ENCODE measurements at regions not wholly inside any gene's neighbourhood (a gene's known extent, or its start where the extent isn't known, plus 50 kb on each side); places are given as distances from the start of the nearest gene placed in this dataset.

DNA sequence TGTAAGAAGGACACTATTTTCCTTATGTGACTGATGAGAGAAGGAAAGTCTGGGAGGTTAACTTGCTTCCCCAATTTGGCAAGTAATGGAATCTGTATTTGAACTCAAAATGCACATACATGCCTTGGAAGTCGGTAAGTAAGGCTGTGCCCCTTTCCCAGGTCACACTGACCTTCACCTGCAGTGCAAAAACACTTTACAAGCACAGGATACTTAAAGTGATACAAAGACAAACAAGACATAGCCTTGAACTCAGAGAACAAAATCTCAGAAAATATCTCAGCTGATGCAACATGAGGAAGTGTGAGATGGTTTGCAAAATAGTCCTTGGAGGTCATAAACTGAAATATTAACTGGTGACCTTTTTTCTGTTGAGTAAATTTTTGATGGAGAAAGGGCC, 251.1 kb downstream of the RAB38 start:
- H3K9me2 ChIP-seq (replicated peaks; ENCODE audit: insufficient read depth, low read length) = no peaks in the 10 kb centered on the region
- H2AFZ ChIP-seq (ENCODE audit: low read length) = no peak overlapping the region
- no peaks in the 10 kb centered on the region for H3K79me2 ChIP-seq (ENCODE audit: low read length)
- H3K4me1 ChIP-seq (ENCODE audit: low read length) = no peaks in the 10 kb centered on the region; the same call in 1 of the 2 replicates
- no peaks in the 10 kb centered on the region for H3K27me3 ChIP-seq (ENCODE audit: low read length)
- H3K4me3 ChIP-seq (ENCODE audit: low read length) = no peak overlapping the region
- H3K27ac ChIP-seq (ENCODE audit: low read length) = no peak overlapping the region
- DNase-seq = no peak
- H3K36me3 ChIP-seq (ENCODE audit: insufficient read depth, low read length) = no peaks in the 10 kb centered on the region
- H3K4me2 ChIP-seq (ENCODE audit: low read depth, low read length, poor library complexity, severe bottlenecking) = no peak overlapping the region
- H3K9ac ChIP-seq (ENCODE audit: low read length) = no peak overlapping the region
- no peaks in the 10 kb centered on the region for H4K20me1 ChIP-seq (ENCODE audit: insufficient read depth, low read depth, low read length)
- H3K9me3 ChIP-seq (ENCODE audit: low read length) = no peaks in the 10 kb centered on the region

DNA sequence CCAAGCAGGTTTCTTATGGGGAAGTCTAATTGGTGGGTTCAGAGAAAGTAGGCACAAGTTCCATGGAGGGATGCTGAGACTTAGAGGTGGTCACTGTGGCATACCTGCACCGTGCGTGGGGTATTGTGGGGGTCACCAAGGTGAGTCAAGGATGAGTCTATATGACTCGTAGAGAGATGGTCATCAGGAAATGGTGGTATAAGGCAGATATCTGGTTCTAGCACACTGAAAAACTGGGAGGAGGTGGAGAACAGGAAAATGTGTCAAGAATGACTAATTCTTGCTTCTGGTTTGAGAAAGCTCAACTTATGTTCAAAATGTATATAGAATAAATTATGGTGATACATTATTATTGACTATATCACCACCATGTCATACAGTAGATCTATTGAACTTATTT, 258.1 kb downstream of the RAB38 start:
- Histone ChIP-seq H3K9me3 (ENCODE audit: low read length) (no peaks in the 10 kb centered on the region), H3K9ac (ENCODE audit: low read length) (no peak overlapping the region), H3K9me2 (replicated peaks; ENCODE audit: insufficient read depth, low read length) (no peaks in the 10 kb centered on the region), H3K4me2 (ENCODE audit: low read depth, low read length, poor library complexity, severe bottlenecking) (no peak overlapping the region), H3K79me2 (ENCODE audit: low read length) (no peaks in the 10 kb centered on the region), H2AFZ (ENCODE audit: low read length) (no peak overlapping the region), H3K36me3 (ENCODE audit: insufficient read depth, low read length) (no peaks in the 10 kb centered on the region), H3K4me3 (ENCODE audit: low read length) (no peak overlapping the region), H3K27me3 (ENCODE audit: low read length) (no peaks in the 10 kb centered on the region), H4K20me1 (ENCODE audit: insufficient read depth, low read depth, low read length) (no peaks in the 10 kb centered on the region), H3K4me1 (ENCODE audit: low read length) (no peaks in the 10 kb centered on the region), H3K27ac (ENCODE audit: low read length) (no peak overlapping the region)
- DNase-seq = no peak

DNA sequence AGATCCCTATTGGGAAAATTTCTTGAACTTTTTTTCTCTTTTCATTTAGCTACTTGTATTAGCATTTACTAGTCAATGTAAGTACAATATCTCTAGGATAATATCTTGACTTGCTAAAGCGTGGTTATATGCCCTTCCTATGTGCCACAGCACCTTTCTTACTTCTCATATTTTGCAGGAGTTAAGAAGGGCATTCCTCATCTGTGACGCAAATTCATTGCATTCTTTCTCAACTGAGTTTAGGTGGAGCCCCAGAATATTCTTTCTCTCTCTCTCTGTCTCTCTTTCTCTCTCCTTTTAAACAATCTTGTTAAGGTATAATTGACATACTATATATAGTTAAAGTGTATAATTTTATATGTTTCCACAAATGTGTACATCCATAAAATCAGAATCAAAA, 266.1 kb downstream of the RAB38 start:
- Histone ChIP-seq H3K27ac (ENCODE audit: low read length) (no peak overlapping the region), H3K4me3 (ENCODE audit: low read length) (no peak overlapping the region), H3K9me2 (replicated peaks; ENCODE audit: insufficient read depth, low read length) (no peaks in the 10 kb centered on the region), H3K79me2 (ENCODE audit: low read length) (no peaks in the 10 kb centered on the region), H3K27me3 (ENCODE audit: low read length) (no peaks in the 10 kb centered on the region), H3K36me3 (ENCODE audit: insufficient read depth, low read length) (no peaks in the 10 kb centered on the region), H3K9me3 (ENCODE audit: low read length) (no peaks in the 10 kb centered on the region), H3K9ac (ENCODE audit: low read length) (no peak overlapping the region), H3K4me1 (ENCODE audit: low read length) (no peaks in the 10 kb centered on the region), H4K20me1 (ENCODE audit: insufficient read depth, low read depth, low read length) (no peaks in the 10 kb centered on the region), H3K4me2 (ENCODE audit: low read depth, low read length, poor library complexity, severe bottlenecking) (no peak overlapping the region), H2AFZ (ENCODE audit: low read length) (no peak overlapping the region)
- no peak for DNase-seq

DNA sequence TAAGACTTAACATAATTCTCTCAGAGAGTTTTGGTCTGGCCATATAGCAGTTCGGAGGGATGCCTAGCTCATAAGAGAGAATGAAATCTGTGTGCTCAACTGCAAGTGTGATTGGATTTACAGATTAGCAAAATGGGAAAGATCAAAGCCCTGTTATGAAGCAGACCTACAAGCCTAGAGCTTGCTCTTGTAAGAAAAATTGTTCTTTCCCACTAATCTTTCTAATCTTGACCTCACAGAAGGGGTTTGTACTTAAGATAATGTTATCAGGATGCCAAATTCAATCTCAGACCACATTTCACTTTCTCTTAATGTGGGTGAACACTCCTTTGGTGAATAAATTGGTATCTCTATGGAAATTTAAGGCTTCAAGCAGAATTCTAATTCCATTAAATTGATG, 267.2 kb downstream of the RAB38 start:
- Histone ChIP-seq H3K9me2 (replicated peaks; ENCODE audit: insufficient read depth, low read length) (no peaks in the 10 kb centered on the region), H3K4me2 (ENCODE audit: low read depth, low read length, poor library complexity, severe bottlenecking) (no peak overlapping the region), H3K4me1 (ENCODE audit: low read length) (no peaks in the 10 kb centered on the region), H3K9ac (ENCODE audit: low read length) (no peak overlapping the region), H3K27me3 (ENCODE audit: low read length) (no peaks in the 10 kb centered on the region), H4K20me1 (ENCODE audit: insufficient read depth, low read depth, low read length) (no peaks in the 10 kb centered on the region), H3K27ac (ENCODE audit: low read length) (no peak overlapping the region), H3K9me3 (ENCODE audit: low read length) (no peaks in the 10 kb centered on the region), H3K4me3 (ENCODE audit: low read length) (no peak overlapping the region), H2AFZ (ENCODE audit: low read length) (no peak overlapping the region), H3K36me3 (ENCODE audit: insufficient read depth, low read length) (no peaks in the 10 kb centered on the region), H3K79me2 (ENCODE audit: low read length) (no peaks in the 10 kb centered on the region)
- no peak for DNase-seq

DNA sequence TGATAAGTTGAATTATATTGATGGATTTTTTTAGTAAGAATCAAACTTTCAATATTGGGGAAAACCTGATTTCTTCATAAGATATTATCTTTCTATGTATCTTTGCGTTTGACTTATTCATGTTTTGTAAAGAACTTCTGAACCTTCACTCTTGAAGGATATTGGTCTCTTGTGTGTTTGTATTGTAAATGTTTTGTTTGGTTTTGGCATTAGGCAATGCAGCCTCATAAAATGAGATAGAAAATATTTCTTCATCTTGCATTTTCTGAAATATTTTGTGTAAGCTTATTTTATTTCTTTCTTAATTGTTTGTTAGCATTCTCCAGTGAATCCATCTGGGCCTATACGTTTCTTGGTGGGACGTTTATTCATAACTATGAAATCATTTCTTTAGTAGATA, 271.9 kb downstream of the RAB38 start:
- no peaks in the 10 kb centered on the region for H3K79me2 ChIP-seq (ENCODE audit: low read length)
- H3K27me3 ChIP-seq (ENCODE audit: low read length) = no peaks in the 10 kb centered on the region
- no peaks in the 10 kb centered on the region for H3K4me1 ChIP-seq (ENCODE audit: low read length)
- H4K20me1 ChIP-seq (ENCODE audit: insufficient read depth, low read depth, low read length) = no peaks in the 10 kb centered on the region
- DNase-seq = no peak
- no peaks in the 10 kb centered on the region for H3K36me3 ChIP-seq (ENCODE audit: insufficient read depth, low read length)
- H3K9ac ChIP-seq (ENCODE audit: low read length) = no peak overlapping the region
- no peak overlapping the region for H3K4me2 ChIP-seq (ENCODE audit: low read depth, low read length, poor library complexity, severe bottlenecking)
- no peaks in the 10 kb centered on the region for H3K9me3 ChIP-seq (ENCODE audit: low read length)
- H3K27ac ChIP-seq (ENCODE audit: low read length) = no peak overlapping the region
- no peak overlapping the region for H2AFZ ChIP-seq (ENCODE audit: low read length)
- no peak overlapping the region for H3K4me3 ChIP-seq (ENCODE audit: low read length)
- H3K9me2 ChIP-seq (replicated peaks; ENCODE audit: insufficient read depth, low read length) = no peaks in the 10 kb centered on the region

DNA sequence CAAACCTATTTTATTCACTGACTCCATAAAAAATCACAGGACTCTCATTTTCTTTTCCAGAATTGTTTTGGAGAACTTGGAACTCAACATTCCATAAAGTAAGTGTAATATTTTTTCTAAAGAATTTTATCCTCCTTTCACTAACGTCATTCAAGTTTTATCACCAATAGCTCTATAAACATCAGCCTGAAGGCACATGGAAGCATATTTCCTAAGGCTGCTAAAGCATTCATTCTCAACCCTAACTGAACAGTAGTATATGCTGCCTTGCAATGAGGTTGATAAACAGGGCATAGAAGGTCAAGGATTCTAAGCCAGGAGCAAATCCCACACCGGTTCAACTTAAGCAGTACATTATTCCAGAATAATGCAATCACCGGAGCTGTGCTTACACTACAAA, 273.9 kb downstream of the RAB38 start:
- H3K4me3 ChIP-seq (ENCODE audit: low read length) = no peak overlapping the region
- no peaks in the 10 kb centered on the region for H3K36me3 ChIP-seq (ENCODE audit: insufficient read depth, low read length)
- 0 out of 2 replicates have a peak, but pooled peaks cover 2% of the 10 kb centered on the region for H3K27me3 ChIP-seq (ENCODE audit: low read length)
- no peak overlapping the region for H2AFZ ChIP-seq (ENCODE audit: low read length)
- no peak for DNase-seq
- no peaks in the 10 kb centered on the region for H3K79me2 ChIP-seq (ENCODE audit: low read length)
- no peaks in the 10 kb centered on the region for H3K9me2 ChIP-seq (replicated peaks; ENCODE audit: insufficient read depth, low read length)
- H4K20me1 ChIP-seq (ENCODE audit: insufficient read depth, low read depth, low read length) = no peaks in the 10 kb centered on the region
- no peak overlapping the region for H3K9ac ChIP-seq (ENCODE audit: low read length)
- H3K9me3 ChIP-seq (ENCODE audit: low read length) = no peaks in the 10 kb centered on the region
- H3K4me2 ChIP-seq (ENCODE audit: low read depth, low read length, poor library complexity, severe bottlenecking) = no peak overlapping the region
- H3K4me1 ChIP-seq (ENCODE audit: low read length) = no peaks in the 10 kb centered on the region
- H3K27ac ChIP-seq (ENCODE audit: low read length) = no peak overlapping the region

DNA sequence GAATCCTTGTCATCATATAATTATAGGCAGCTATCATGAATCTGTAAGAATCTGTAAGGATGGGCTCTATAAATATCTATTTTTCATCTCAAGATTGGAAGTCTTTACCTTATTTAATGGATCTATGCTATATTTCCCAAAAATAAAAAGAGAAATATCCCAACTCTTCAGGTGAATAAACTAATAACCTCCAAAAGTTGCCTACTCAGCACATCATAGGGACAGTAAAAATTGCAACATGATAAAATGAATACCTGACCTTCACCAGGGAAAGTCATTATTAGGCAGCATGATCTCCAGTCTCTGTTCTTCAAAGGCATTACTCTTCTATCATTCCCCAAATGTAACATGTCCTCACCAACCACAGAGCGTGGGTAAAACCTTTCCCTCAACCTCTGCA, 277.3 kb downstream of the RAB38 start:
- Histone ChIP-seq H3K36me3 (ENCODE audit: insufficient read depth, low read length) (no peaks in the 10 kb centered on the region), H3K79me2 (ENCODE audit: low read length) (no peaks in the 10 kb centered on the region), H4K20me1 (ENCODE audit: insufficient read depth, low read depth, low read length) (no peaks in the 10 kb centered on the region), H3K27ac (ENCODE audit: low read length) (no peak overlapping the region), H3K9ac (ENCODE audit: low read length) (no peak overlapping the region), H3K9me3 (ENCODE audit: low read length) (no peaks in the 10 kb centered on the region), H2AFZ (ENCODE audit: low read length) (no peak overlapping the region), H3K4me3 (ENCODE audit: low read length) (no peak overlapping the region), H3K9me2 (replicated peaks; ENCODE audit: insufficient read depth, low read length) (no peaks in the 10 kb centered on the region), H3K4me1 (ENCODE audit: low read length) (no peaks in the 10 kb centered on the region), H3K27me3 (ENCODE audit: low read length) (0 out of 2 replicates have a peak, but pooled peaks cover 5% of the 10 kb centered on the region), H3K4me2 (ENCODE audit: low read depth, low read length, poor library complexity, severe bottlenecking) (no peak overlapping the region)
- DNase-seq = no peak

DNA sequence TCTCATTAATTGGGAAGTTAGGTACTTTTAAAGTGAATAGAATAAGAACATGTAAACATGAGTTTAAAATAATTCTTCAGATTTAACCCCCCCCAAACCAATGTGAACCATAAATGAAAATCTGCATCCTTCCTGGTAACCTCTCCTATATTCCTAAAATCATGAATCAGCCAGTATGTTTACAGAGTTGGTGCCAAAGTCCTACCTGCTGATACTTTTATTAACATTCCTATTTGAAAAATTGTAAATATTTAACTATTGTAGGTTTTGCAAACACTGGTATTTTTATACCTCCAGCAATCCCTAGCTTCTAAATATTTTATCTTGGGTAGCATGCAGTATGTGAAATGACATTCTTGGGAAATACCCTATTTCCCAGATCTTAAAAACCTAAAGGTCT, 278.2 kb downstream of the RAB38 start:
- no peaks in the 10 kb centered on the region for H3K79me2 ChIP-seq (ENCODE audit: low read length)
- no peak overlapping the region for H3K4me3 ChIP-seq (ENCODE audit: low read length)
- no peaks in the 10 kb centered on the region for H3K9me2 ChIP-seq (replicated peaks; ENCODE audit: insufficient read depth, low read length)
- H3K27me3 ChIP-seq (ENCODE audit: low read length) = 0 out of 2 replicates have a peak, but pooled peaks cover 5% of the 10 kb centered on the region
- no peaks in the 10 kb centered on the region for H3K4me1 ChIP-seq (ENCODE audit: low read length)
- H3K9ac ChIP-seq (ENCODE audit: low read length) = no peak overlapping the region
- no peak for DNase-seq
- no peak overlapping the region for H3K4me2 ChIP-seq (ENCODE audit: low read depth, low read length, poor library complexity, severe bottlenecking)
- no peak overlapping the region for H2AFZ ChIP-seq (ENCODE audit: low read length)
- no peaks in the 10 kb centered on the region for H3K36me3 ChIP-seq (ENCODE audit: insufficient read depth, low read length)
- H3K27ac ChIP-seq (ENCODE audit: low read length) = no peak overlapping the region
- no peaks in the 10 kb centered on the region for H4K20me1 ChIP-seq (ENCODE audit: insufficient read depth, low read depth, low read length)
- no peaks in the 10 kb centered on the region for H3K9me3 ChIP-seq (ENCODE audit: low read length)

DNA sequence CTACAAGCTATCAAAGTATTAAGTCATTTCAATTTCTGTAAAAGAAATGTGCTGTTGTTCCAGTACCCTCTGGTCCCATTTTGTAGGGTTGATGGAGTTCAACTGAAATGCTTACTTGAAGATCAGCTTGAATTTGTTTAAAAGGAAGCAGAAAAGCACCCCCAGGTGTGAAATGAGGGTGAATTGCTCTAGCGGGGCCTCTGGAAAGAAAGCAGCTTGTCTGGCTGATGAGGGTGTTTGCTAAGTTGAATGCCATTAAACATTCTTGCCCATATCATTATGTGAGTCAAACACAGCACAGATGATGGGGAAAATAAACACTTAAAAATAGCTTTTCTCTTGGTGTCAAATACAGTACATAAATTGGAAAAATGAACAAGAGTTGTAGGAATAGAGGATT, 280.3 kb downstream of the RAB38 start:
- Histone ChIP-seq H3K36me3 (ENCODE audit: insufficient read depth, low read length) (no peaks in the 10 kb centered on the region), H3K4me1 (ENCODE audit: low read length) (no peaks in the 10 kb centered on the region), H3K27ac (ENCODE audit: low read length) (no peak overlapping the region), H2AFZ (ENCODE audit: low read length) (no peak overlapping the region), H4K20me1 (ENCODE audit: insufficient read depth, low read depth, low read length) (no peaks in the 10 kb centered on the region), H3K9me2 (replicated peaks; ENCODE audit: insufficient read depth, low read length) (no peaks in the 10 kb centered on the region), H3K79me2 (ENCODE audit: low read length) (no peaks in the 10 kb centered on the region), H3K4me3 (ENCODE audit: low read length) (no peak overlapping the region), H3K9ac (ENCODE audit: low read length) (no peak overlapping the region), H3K27me3 (ENCODE audit: low read length) (0 out of 2 replicates have a peak, but pooled peaks cover 5% of the 10 kb centered on the region), H3K4me2 (ENCODE audit: low read depth, low read length, poor library complexity, severe bottlenecking) (no peak overlapping the region), H3K9me3 (ENCODE audit: low read length) (no peaks in the 10 kb centered on the region)
- no peak for DNase-seq
